Calu3 (cell line): ENCODE measurements at regions not wholly inside any gene's neighbourhood (a gene's known extent, or its start where the extent isn't known, plus 50 kb on each side); places are given as distances from the start of the nearest gene placed in this dataset.

Experiments
- BruUV-seq: library from RNA; stranded (reverse); fragments of 400-500 nt; replicated peaks from 2 replicates; lab custom pipeline; 2021; lab: Mats Ljungman, UMichigan
- CTCF ChIA-PET: fragments of 300-600 bp; sonication (Branson Sonifier 250); formaldehyde crosslinking; loops from one replicate; lab custom pipeline; 2022; ENCODE audit warnings: antibody characterized with exemption; lab: Charles Lee
- DNase-seq: peaks from one replicate; pipeline ENCODE4 v3.0.0; 2022
- H3K27ac Mint-ChIP-seq: one replicate; pipeline ENCODE4 v1.8.0; 2022; ENCODE audit warnings: mixed read lengths; ENCODE audit not compliant: unreplicated experiment
- H3K27me3 Mint-ChIP-seq: one replicate; pipeline ENCODE4 v1.8.0; 2022; ENCODE audit warnings: mixed read lengths; ENCODE audit not compliant: unreplicated experiment
- H3K36me3 Mint-ChIP-seq: one replicate; pipeline ENCODE4 v1.8.0; 2022; ENCODE audit warnings: mild to moderate bottlenecking, moderate library complexity, mixed read lengths; ENCODE audit not compliant: insufficient read depth, unreplicated experiment
- H3K4me1 Mint-ChIP-seq: one replicate; pipeline ENCODE4 v1.8.0; 2022; ENCODE audit warnings: mild to moderate bottlenecking, low read depth, mixed read lengths; ENCODE audit not compliant: unreplicated experiment
- H3K4me3 Mint-ChIP-seq: one replicate; pipeline ENCODE4 v1.8.0; 2022; ENCODE audit warnings: mild to moderate bottlenecking, low read depth, moderate library complexity, mixed read lengths; ENCODE audit not compliant: unreplicated experiment
- H3K9me3 Mint-ChIP-seq: one replicate; pipeline ENCODE4 v1.8.0; 2022; ENCODE audit warnings: low read depth, mixed read lengths; ENCODE audit not compliant: unreplicated experiment
- intact Hi-C: fragments of 100-400 bp; cut with micrococcal nuclease; formaldehyde crosslinking; loops from one replicate; pipeline ENCODE4 v1.10.0; 2022; ENCODE audit not compliant: unreplicated experiment
- TF ChIP-seq, protein P1 (sequence below): fragments of 200-600 bp; IDR thresholded peaks from one replicate; pipeline ENCODE4 v1.8.0; 2022; ENCODE audit warnings: antibody characterized with exemption; ENCODE audit not compliant: unreplicated experiment

GRCh38 chr16:73177729-73178295 lies 129.9 kb upstream of the ZFHX3 start:
- H3K4me3 Mint-ChIP-seq: no peak overlapping the region
- CTCF ChIA-PET: no interaction called here
- TF ChIP-seq, protein P1, sequence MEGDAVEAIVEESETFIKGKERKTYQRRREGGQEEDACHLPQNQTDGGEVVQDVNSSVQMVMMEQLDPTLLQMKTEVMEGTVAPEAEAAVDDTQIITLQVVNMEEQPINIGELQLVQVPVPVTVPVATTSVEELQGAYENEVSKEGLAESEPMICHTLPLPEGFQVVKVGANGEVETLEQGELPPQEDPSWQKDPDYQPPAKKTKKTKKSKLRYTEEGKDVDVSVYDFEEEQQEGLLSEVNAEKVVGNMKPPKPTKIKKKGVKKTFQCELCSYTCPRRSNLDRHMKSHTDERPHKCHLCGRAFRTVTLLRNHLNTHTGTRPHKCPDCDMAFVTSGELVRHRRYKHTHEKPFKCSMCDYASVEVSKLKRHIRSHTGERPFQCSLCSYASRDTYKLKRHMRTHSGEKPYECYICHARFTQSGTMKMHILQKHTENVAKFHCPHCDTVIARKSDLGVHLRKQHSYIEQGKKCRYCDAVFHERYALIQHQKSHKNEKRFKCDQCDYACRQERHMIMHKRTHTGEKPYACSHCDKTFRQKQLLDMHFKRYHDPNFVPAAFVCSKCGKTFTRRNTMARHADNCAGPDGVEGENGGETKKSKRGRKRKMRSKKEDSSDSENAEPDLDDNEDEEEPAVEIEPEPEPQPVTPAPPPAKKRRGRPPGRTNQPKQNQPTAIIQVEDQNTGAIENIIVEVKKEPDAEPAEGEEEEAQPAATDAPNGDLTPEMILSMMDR: no peak
- no peaks in the 10 kb centered on the region for H3K36me3 Mint-ChIP-seq
- H3K4me1 Mint-ChIP-seq: peaks cover 8% of the 10 kb centered on the region
- no peak for DNase-seq
- intact Hi-C loops: no loop called here
- no peaks in the 10 kb centered on the region for H3K9me3 Mint-ChIP-seq
- H3K27ac Mint-ChIP-seq: no peak overlapping the region
- H3K27me3 Mint-ChIP-seq: peaks cover 76% of the 10 kb centered on the region
- no TSS peak for BruUV-seq

DNA sequence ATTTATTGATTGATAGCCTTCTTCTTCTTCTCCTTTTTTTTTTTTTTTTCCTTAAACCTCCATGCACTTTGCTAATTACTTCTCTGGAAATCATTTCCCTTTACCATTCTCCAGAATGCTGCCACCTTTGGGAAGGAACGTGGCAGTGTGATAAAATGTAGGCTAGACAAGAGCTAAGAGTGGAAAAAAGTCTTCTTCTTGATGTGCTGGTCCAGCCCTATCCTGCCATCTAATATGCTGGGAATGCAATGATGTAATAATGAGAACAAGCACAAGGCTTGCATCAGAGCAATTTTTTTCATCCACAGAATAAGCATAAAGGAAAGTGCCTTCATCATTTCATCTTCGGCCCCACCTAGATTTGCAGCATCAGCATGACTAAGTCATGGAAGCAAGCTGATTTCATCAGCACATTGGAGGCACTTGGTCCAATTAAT lies 128.7 kb upstream of the ZFHX3 start:
- Mint-ChIP-seq H3K36me3 (peaks cover 5% of the 10 kb centered on the region), H3K27me3 (peaks cover 66% of the 10 kb centered on the region), H3K4me3 (no peak overlapping the region), H3K4me1 (peaks cover 20% of the 10 kb centered on the region), H3K27ac (no peak overlapping the region), H3K9me3 (no peaks in the 10 kb centered on the region)
- TF ChIP-seq, protein P1: no peak
- DNase-seq: peak; percentile 38
- CTCF ChIA-PET: interaction anchor here (0.6 to 1.2 kb wide), 16 partner anchors 9 to 683 kb away, joined by 3 to 9 read pairs (median 3); no protein-coding TSS in a partner anchor
- BruUV-seq: no TSS peak
- intact Hi-C loops: no loop called here

- Mint-ChIP-seq H3K27me3 (peaks cover 53% of the 10 kb centered on the region), H3K4me3 (no peak overlapping the region)
- no peak for DNase-seq
Observed at GRCh38 chr16:73172973-73173709, 125.2 kb upstream of the ZFHX3 start.

DNA sequence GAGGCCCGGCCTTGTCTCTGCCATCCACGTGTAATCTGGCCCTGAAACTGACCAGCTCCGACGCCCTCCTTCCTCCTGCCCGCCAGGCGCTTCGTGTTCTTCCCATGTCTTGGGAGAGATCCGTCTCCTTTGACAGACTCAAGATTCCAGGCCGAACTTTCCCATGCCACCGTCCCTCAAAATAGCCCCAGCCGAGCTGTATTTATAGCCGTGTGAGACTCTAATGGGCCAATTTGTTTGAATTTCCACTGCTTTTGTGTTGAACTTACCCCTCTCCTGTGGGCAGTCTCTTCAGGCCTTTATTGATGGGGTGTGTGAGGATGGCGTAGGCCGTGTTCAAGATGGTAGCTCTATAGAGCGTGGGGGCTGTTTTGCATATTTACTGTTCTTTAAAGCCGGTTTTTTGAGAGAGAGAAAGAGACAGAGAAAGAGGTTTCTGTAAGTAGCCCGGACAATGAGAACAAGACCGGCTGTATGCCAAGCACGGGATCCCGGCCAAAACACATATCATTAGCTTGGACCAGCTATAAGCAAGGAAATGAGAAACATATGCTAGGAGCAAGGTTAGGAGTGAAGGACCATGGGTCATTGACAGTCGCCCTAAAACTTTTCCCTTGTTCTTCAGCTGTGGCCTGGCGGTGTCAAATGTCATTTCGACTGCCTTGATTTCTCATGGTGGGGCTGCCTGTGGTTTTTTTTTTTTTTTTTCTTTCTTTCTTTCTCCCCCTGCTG lies 124.5 kb upstream of the ZFHX3 start:
- DNase-seq: peak; percentile 46
- H3K27me3 Mint-ChIP-seq: peaks cover 60% of the 10 kb centered on the region
- intact Hi-C loops: loop anchor here (5.0 kb wide), 2 partner anchors 120 to 340 kb away; no protein-coding TSS in a partner anchor
- CTCF ChIA-PET: interaction anchor here (0.5 to 1.4 kb wide), 10 partner anchors 8 to 370 kb away, joined by 3 to 12 read pairs (median 4); no protein-coding TSS in a partner anchor
- peaks cover 24% of the 10 kb centered on the region for H3K4me1 Mint-ChIP-seq
- peaks cover 5% of the 10 kb centered on the region for H3K36me3 Mint-ChIP-seq
- no peaks in the 10 kb centered on the region for H3K9me3 Mint-ChIP-seq
- no peak overlapping the region for H3K4me3 Mint-ChIP-seq
- TF ChIP-seq, protein P1: peak; percentile 32
- BruUV-seq: no TSS peak
- no peak overlapping the region for H3K27ac Mint-ChIP-seq

More at GRCh38 chr16:73172973-73173709, 125.2 kb upstream of the ZFHX3 start:
- intact Hi-C loops: loop anchor here (5.0 kb wide), 2 partner anchors 121 to 341 kb away; no protein-coding TSS in a partner anchor
- H3K36me3 Mint-ChIP-seq: peaks cover 5% of the 10 kb centered on the region
- no peak overlapping the region for H3K27ac Mint-ChIP-seq
- no peaks in the 10 kb centered on the region for H3K9me3 Mint-ChIP-seq
- TF ChIP-seq, protein P1: no peak
- BruUV-seq: no TSS peak
- peaks cover 24% of the 10 kb centered on the region for H3K4me1 Mint-ChIP-seq
- CTCF ChIA-PET: interaction anchor here (0.6 to 1.4 kb wide), 8 partner anchors 8 to 340 kb away, joined by 3 to 12 read pairs (median 6); no protein-coding TSS in a partner anchor
